ENCODE measurements at regions not wholly inside any gene's neighbourhood (a gene's known extent, or its start where the extent isn't known, plus 50 kb on each side); places are given as distances from the start of the nearest gene placed in this dataset.

GRCh38 chr7:17617857-17618651 is 319.6 kb downstream of the AHR start:
- TF ChIP-seq CTCF (IDR thresholded peaks at IDR 0.05) (no peak), POLR2A (IDR thresholded peaks at IDR 0.05) (no peak)
